ENCODE measurements at regions not wholly inside any gene's neighbourhood (a gene's known extent, or its start where the extent isn't known, plus 50 kb on each side); places are given as distances from the start of the nearest gene placed in this dataset.

DNA sequence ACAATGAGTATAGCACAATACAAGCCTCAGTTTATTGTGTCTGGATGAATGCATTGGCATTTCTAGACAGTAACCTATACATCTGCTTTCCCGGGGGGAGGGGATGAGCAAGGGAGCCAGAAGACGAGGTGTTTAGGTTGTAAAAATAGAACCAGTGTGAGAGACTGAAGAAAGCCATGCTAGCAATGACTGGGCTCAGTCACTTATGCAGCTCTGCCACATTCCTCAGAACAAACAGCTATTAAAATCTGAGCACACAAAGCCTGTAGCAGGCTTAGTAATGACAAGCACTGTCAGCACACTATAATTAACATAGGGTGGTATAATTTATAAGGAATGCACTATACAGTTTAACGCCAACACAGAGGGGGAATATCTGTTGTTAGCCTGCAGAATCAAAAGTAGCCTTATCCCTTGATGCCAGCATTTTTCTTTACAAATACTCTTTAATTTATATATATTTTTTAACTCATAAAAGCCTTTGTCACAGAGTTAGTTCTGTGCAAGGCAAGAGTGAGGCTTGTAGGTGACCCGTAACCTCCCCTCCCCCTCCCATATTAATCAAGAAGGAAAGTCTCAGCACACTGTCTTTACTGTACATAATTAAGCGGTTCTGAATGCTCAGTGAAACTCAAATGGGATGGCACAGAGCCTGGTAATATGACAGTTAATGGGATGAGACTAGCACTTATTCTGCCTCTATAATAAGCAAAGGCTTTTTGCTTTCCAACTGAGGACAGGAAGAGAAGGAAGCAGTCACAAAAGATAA lies 295.4 kb downstream of the CSNK1G3 start:
- Histone ChIP-seq H3K4me3 (ENCODE audit: low read depth in 1 of 3, low read length in 3 of 3) (no peak overlapping the region), H3K36me3 (ENCODE audit: control insufficient read depth in 4 of 4, insufficient read depth in 3 of 4, low read depth in 1 of 4, low read length in 3 of 4) (no peaks in the 10 kb centered on the region), H3K4me1 (ENCODE audit: control insufficient read depth in 4 of 4, insufficient read depth in 4 of 4, low read length in 3 of 4) (no peaks in the 10 kb centered on the region), H3K9me3 (ENCODE audit: control insufficient read depth in 4 of 4, low read length in 3 of 4) (no peaks in the 10 kb centered on the region), H3K9ac (ENCODE audit: low read depth in 1 of 2, low read length in 2 of 2) (no peak overlapping the region), H3K27ac (ENCODE audit: low read depth in 1 of 2, low read length in 2 of 2) (no peak overlapping the region), H3K27me3 (ENCODE audit: control insufficient read depth in 4 of 4, insufficient read depth in 4 of 4, low read length in 3 of 4) (no peaks in the 10 kb centered on the region)
- WGBS, result 74% methylated on average over 5 of the region's 5 CpGs
- TF ChIP-seq RAD21 (IDR thresholded peaks at IDR 0.05), result no peak
- TF ChIP-seq, protein P1, sequence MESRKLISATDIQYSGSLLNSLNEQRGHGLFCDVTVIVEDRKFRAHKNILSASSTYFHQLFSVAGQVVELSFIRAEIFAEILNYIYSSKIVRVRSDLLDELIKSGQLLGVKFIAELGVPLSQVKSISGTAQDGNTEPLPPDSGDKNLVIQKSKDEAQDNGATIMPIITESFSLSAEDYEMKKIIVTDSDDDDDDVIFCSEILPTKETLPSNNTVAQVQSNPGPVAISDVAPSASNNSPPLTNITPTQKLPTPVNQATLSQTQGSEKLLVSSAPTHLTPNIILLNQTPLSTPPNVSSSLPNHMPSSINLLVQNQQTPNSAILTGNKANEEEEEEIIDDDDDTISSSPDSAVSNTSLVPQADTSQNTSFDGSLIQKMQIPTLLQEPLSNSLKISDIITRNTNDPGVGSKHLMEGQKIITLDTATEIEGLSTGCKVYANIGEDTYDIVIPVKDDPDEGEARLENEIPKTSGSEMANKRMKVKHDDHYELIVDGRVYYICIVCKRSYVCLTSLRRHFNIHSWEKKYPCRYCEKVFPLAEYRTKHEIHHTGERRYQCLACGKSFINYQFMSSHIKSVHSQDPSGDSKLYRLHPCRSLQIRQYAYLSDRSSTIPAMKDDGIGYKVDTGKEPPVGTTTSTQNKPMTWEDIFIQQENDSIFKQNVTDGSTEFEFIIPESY (IDR thresholded peaks at IDR 0.05), result no peak
- TF ChIP-seq, protein P2, sequence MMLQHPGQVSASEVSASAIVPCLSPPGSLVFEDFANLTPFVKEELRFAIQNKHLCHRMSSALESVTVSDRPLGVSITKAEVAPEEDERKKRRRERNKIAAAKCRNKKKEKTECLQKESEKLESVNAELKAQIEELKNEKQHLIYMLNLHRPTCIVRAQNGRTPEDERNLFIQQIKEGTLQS (IDR thresholded peaks at IDR 0.05), result no peak
- no peak for TF ChIP-seq RXRA (IDR thresholded peaks at IDR 0.05)
- DNase-seq (ENCODE audit: low spot score), result no peak

DNA sequence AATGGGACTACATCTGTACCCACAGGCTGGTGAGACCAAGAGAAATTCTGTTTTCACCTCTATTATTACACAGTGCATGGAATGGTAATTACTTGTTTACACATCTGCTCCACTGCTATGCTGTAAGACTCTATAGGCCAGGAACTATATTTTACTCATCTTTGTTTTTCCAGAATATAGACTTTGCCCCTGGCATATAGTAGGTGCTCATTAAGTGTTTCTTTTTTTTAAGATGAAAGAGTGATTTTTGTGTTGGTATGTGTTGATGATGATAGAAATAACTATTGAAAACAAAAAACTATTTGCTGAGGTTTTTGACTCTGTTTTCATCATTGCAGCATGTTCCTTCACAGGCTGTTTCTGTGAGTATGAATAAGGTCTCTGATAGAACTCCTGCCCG lies 294.7 kb downstream of the CSNK1G3 start:
- 88% methylated on average over 1 of the region's 1 CpG for WGBS
- H3K27me3 ChIP-seq (ENCODE audit: control insufficient read depth in 4 of 4, insufficient read depth in 4 of 4, low read length in 3 of 4), result no peaks in the 10 kb centered on the region
- TF ChIP-seq SP1 (IDR thresholded peaks at IDR 0.05), result no peak
- TF ChIP-seq, protein P2 (IDR thresholded peaks at IDR 0.05), result no peak
- TF ChIP-seq EGR1 (IDR thresholded peaks at IDR 0.05; ENCODE audit: low read depth in 2 of 2), result no peak
- no peak for TF ChIP-seq FOXA1 (IDR thresholded peaks at IDR 0.05)
- no peak for TF ChIP-seq FOXA2 (IDR thresholded peaks at IDR 0.05)
- no peak for TF ChIP-seq JUND (IDR thresholded peaks at IDR 0.05)
- TF ChIP-seq GABPA (IDR thresholded peaks at IDR 0.05 in 1 of 2, conservative IDR thresholded peaks at IDR 0.05 in 1 of 2), result no peak
- TF ChIP-seq TAF1 (conservative IDR thresholded peaks at IDR 0.05), result no peak
- no peak for TF ChIP-seq YY1 (IDR thresholded peaks at IDR 0.05)
- TF ChIP-seq HNF4G (IDR thresholded peaks at IDR 0.05), result no peak
- no peak for TF ChIP-seq HNF4A (conservative IDR thresholded peaks at IDR 0.05)
- no peak for TF ChIP-seq RAD21 (IDR thresholded peaks at IDR 0.05)
- no peak for TF ChIP-seq RXRA (IDR thresholded peaks at IDR 0.05)
- TF ChIP-seq, protein P3, sequence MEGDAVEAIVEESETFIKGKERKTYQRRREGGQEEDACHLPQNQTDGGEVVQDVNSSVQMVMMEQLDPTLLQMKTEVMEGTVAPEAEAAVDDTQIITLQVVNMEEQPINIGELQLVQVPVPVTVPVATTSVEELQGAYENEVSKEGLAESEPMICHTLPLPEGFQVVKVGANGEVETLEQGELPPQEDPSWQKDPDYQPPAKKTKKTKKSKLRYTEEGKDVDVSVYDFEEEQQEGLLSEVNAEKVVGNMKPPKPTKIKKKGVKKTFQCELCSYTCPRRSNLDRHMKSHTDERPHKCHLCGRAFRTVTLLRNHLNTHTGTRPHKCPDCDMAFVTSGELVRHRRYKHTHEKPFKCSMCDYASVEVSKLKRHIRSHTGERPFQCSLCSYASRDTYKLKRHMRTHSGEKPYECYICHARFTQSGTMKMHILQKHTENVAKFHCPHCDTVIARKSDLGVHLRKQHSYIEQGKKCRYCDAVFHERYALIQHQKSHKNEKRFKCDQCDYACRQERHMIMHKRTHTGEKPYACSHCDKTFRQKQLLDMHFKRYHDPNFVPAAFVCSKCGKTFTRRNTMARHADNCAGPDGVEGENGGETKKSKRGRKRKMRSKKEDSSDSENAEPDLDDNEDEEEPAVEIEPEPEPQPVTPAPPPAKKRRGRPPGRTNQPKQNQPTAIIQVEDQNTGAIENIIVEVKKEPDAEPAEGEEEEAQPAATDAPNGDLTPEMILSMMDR (IDR thresholded peaks at IDR 0.05; ENCODE audit: low read depth, low read length, missing input control), result no peak
- TF ChIP-seq, protein P4, sequence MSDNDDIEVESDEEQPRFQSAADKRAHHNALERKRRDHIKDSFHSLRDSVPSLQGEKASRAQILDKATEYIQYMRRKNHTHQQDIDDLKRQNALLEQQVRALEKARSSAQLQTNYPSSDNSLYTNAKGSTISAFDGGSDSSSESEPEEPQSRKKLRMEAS (IDR thresholded peaks at IDR 0.05), result no peak
- TF ChIP-seq, protein P5, sequence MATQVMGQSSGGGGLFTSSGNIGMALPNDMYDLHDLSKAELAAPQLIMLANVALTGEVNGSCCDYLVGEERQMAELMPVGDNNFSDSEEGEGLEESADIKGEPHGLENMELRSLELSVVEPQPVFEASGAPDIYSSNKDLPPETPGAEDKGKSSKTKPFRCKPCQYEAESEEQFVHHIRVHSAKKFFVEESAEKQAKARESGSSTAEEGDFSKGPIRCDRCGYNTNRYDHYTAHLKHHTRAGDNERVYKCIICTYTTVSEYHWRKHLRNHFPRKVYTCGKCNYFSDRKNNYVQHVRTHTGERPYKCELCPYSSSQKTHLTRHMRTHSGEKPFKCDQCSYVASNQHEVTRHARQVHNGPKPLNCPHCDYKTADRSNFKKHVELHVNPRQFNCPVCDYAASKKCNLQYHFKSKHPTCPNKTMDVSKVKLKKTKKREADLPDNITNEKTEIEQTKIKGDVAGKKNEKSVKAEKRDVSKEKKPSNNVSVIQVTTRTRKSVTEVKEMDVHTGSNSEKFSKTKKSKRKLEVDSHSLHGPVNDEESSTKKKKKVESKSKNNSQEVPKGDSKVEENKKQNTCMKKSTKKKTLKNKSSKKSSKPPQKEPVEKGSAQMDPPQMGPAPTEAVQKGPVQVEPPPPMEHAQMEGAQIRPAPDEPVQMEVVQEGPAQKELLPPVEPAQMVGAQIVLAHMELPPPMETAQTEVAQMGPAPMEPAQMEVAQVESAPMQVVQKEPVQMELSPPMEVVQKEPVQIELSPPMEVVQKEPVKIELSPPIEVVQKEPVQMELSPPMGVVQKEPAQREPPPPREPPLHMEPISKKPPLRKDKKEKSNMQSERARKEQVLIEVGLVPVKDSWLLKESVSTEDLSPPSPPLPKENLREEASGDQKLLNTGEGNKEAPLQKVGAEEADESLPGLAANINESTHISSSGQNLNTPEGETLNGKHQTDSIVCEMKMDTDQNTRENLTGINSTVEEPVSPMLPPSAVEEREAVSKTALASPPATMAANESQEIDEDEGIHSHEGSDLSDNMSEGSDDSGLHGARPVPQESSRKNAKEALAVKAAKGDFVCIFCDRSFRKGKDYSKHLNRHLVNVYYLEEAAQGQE (IDR thresholded peaks at IDR 0.05), result no peak
- TF ChIP-seq, protein P1 (IDR thresholded peaks at IDR 0.05), result no peak
- no peak for TF ChIP-seq NR2F2 (IDR thresholded peaks at IDR 0.05)
- no peak overlapping the region for H3K4me3 ChIP-seq (ENCODE audit: low read depth in 1 of 3, low read length in 3 of 3)
- no peaks in the 10 kb centered on the region for H3K4me1 ChIP-seq (ENCODE audit: control insufficient read depth in 4 of 4, insufficient read depth in 4 of 4, low read length in 3 of 4)
- H3K9ac ChIP-seq (ENCODE audit: low read depth in 1 of 2, low read length in 2 of 2), result no peak overlapping the region
- H3K36me3 ChIP-seq (ENCODE audit: control insufficient read depth in 4 of 4, insufficient read depth in 3 of 4, low read depth in 1 of 4, low read length in 3 of 4), result no peaks in the 10 kb centered on the region
- H3K9me3 ChIP-seq (ENCODE audit: control insufficient read depth in 4 of 4, low read length in 3 of 4), result no peaks in the 10 kb centered on the region
- DNase-seq (ENCODE audit: low spot score), result no peak
- H3K27ac ChIP-seq (ENCODE audit: low read depth in 1 of 2, low read length in 2 of 2), result no peak overlapping the region
